Testis (tissue), 2 donors: ENCODE measurements at regions not wholly inside any gene's neighbourhood (a gene's known extent, or its start where the extent isn't known, plus 50 kb on each side); places are given as distances from the start of the nearest gene placed in this dataset.

ENCODE experiments used
- DNase-seq: peaks from one replicate; pipeline ENCODE4 v3.0.0-alpha.2; 2019
- H3K27ac ChIP-seq, 2 donors: fragments of 200-600 bp; sonication (generic); one replicate each; pipeline ENCODE4 v1.5.1; 2019
- H3K27me3 ChIP-seq: fragments of 200-600 bp; sonication (generic); one replicate; pipeline ENCODE4 v1.5.1; 2019
- H3K36me3 ChIP-seq: fragments of 200-600 bp; sonication (generic); one replicate; pipeline ENCODE4 v1.5.1; 2017; ENCODE audit warnings: low read depth; ENCODE audit errors: missing control alignments
- H3K4me1 ChIP-seq: fragments of 200-600 bp; sonication (generic); one replicate; pipeline ENCODE4 v1.5.1; 2019
- H3K4me3 ChIP-seq, 2 donors: fragments of 200-600 bp; sonication (generic); one replicate each; pipeline ENCODE4 v1.5.1; 2017 to 2019
- H3K9me3 ChIP-seq: fragments of 200-600 bp; sonication (generic); one replicate; pipeline ENCODE4 v1.5.1; 2017
- CTCF ChIP-seq, 3 experiments: fragments of 450-650 bp in 2 of 3; fragments of 200-600 bp in 1 of 3; sonication (generic) in 1 of 3; IDR thresholded peaks; one replicate each; pipeline ENCODE4 v1.5.1; 2016 to 2019; ENCODE audit warnings: antibody characterized with exemption in 3 of 3, mild to moderate bottlenecking in 2 of 3, moderate library complexity in 1 of 3
- POLR2A ChIP-seq: fragments of 450-650 bp; IDR thresholded peaks from one replicate; pipeline ENCODE4 v1.6.1; 2017; ENCODE audit warnings: antibody characterized with exemption, mild to moderate bottlenecking, moderate library complexity
- WGBS, 2 donors: methylation state at CpG; one replicate each; pipeline ENCODE4 v1.1.5; 2018; 5-methylcytosine and 5-hydroxymethylcytosine counted together
- intact Hi-C: fragments of 100-400 bp; cut with DNase I; formaldehyde crosslinking; loops from one replicate; pipeline ENCODE4 v1.15.1; 2023; ENCODE audit warnings: low total_unique reads

- peak overlapping the region in 1 of 2 donors; percentile 3 for H3K4me3 ChIP-seq
- H3K27me3 ChIP-seq, result no peaks in the 10 kb centered on the region
- no peaks in the 10 kb centered on the region for H3K36me3 ChIP-seq
- H3K27ac ChIP-seq, result peak overlapping the region; percentile 45 to 47
- WGBS, 2 donors, result 25 to 26% methylated on average over 28 to 32 of the region's 32 CpGs
- intact Hi-C loops, result no loop called here
- H3K9me3 ChIP-seq, result no peaks in the 10 kb centered on the region
- DNase-seq, result peak; percentile 51
- TF ChIP-seq CTCF (IDR thresholded peaks at IDR 0.05) (no peak), POLR2A (no peak)
- peaks cover 29% of the 10 kb centered on the region for H3K4me1 ChIP-seq
These were observed 161.5 kb downstream of the HSD17B3 start for GRCh38 chr9:96140296-96141127.

- Histone ChIP-seq H3K27me3 (no peaks in the 10 kb centered on the region), H3K27ac (peak overlapping the region; percentile 45 to 47), H3K36me3 (no peaks in the 10 kb centered on the region), H3K4me3 (peak overlapping the region in 1 of 2 donors; percentile 3), H3K9me3 (no peaks in the 10 kb centered on the region), H3K4me1 (peaks cover 29% of the 10 kb centered on the region)
- intact Hi-C loops, result no loop called here
- WGBS, 2 donors, result 36 to 39% methylated on average over 14 to 15 of the region's 15 CpGs
- TF ChIP-seq POLR2A (no peak), CTCF (IDR thresholded peaks at IDR 0.05) (no peak)
- peak; percentile 67 for DNase-seq
These were observed 162.2 kb downstream of the HSD17B3 start for GRCh38 chr9:96139592-96140295.

GRCh38 chr9:96138616-96139015, 163.4 kb downstream of the HSD17B3 start:
- Histone ChIP-seq H3K4me1 (peaks cover 31% of the 10 kb centered on the region), H3K27ac (no peak overlapping the region), H3K4me3 (no peak overlapping the region), H3K36me3 (no peaks in the 10 kb centered on the region), H3K9me3 (no peaks in the 10 kb centered on the region), H3K27me3 (no peaks in the 10 kb centered on the region)
- intact Hi-C loops, result no loop called here
- WGBS, 2 donors, result 93 to 95% methylated on average over 3 of the region's 3 CpGs
- TF ChIP-seq CTCF (IDR thresholded peaks at IDR 0.05) (no peak), POLR2A (no peak)
- DNase-seq, result no peak

- intact Hi-C loops, result no loop called here
- 63 to 83% methylated on average over 6 of the region's 6 CpGs for WGBS, 2 donors
- no peak for DNase-seq
- Histone ChIP-seq H3K4me3 (no peak overlapping the region), H3K36me3 (no peaks in the 10 kb centered on the region), H3K27ac (peak overlapping the region; percentile 71 to 81), H3K9me3 (no peaks in the 10 kb centered on the region), H3K4me1 (peaks cover 33% of the 10 kb centered on the region), H3K27me3 (no peaks in the 10 kb centered on the region)
- TF ChIP-seq POLR2A, result no peak
- TF ChIP-seq CTCF (IDR thresholded peaks at IDR 0.05), result no peak
These were observed 164.1 kb downstream of the HSD17B3 start for GRCh38 chr9:96137671-96138429.
